HG03439 (cell line): ENCODE measurements at regions not wholly inside any gene's neighbourhood (a gene's known extent, or its start where the extent isn't known, plus 50 kb on each side); places are given as distances from the start of the nearest gene placed in this dataset.
"Not testable (repeated sequence)": the region's sequence is repeated elsewhere in the genome, so short reads cannot be mapped to it uniquely, and the experiment has no call there.

Source experiments
- ATAC-seq: cut with Tn5 transposase; IDR thresholded peaks from one replicate; pipeline ENCODE4 v1.9.1; 2021; ENCODE audit warnings: mild to moderate bottlenecking, moderate library complexity; ENCODE audit not compliant: unreplicated experiment

- ATAC-seq = no peak
Observed at GRCh38 chr18:70705831-70706416, 417.1 kb downstream of the SOCS6 start.

- ATAC-seq = no peak
Observed at GRCh38 chr18:70700496-70700895, 411.7 kb downstream of the SOCS6 start.

DNA sequence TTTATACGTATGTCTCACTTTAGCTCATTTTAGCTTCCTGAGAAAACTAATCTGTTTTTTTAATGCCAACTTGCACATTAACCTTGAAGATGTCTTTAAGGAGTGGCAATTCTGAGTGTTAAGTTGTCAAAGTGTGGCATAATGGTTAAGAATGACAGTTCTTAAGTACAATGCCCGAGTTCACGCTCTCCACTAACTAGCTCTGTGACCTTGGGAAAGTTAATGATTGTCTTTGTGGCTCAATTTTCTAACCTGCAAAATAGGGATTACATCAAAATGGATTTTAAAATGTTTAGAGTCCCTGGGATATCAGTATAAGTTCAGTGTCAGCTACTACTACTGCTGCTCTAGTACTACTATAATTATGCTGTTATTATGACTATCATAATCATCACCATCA, 409.7 kb downstream of the SOCS6 start:
- ATAC-seq = no peak

- no peak for ATAC-seq
Observed at GRCh38 chr18:70693246-70693645, 404.4 kb downstream of the SOCS6 start.

GRCh38 chr18:70689765-70690164, 400.9 kb downstream of the SOCS6 start:
- not testable (repeated sequence) for ATAC-seq

GRCh38 chr18:70688286-70688685, 399.4 kb downstream of the SOCS6 start:
- ATAC-seq = no peak

DNA sequence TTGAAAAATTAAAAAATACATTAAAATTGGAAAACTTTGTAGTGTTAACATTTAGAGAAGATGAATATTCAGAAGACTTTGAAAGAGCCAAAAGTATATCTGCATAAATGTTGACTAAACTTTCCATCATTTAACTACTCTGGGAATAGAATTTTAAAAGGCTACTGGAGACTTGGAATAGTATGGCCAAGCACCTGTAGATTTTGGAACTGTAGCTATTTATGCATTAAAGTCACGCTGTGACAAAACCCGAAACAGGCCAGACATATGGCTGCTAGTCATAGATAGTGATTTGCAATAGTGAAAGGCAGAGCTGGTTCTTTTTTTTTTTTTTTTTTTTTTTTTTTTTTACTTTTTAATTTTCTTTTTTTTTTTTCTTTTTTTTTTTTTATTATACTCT, 396.0 kb downstream of the SOCS6 start:
- ATAC-seq = no peak

DNA sequence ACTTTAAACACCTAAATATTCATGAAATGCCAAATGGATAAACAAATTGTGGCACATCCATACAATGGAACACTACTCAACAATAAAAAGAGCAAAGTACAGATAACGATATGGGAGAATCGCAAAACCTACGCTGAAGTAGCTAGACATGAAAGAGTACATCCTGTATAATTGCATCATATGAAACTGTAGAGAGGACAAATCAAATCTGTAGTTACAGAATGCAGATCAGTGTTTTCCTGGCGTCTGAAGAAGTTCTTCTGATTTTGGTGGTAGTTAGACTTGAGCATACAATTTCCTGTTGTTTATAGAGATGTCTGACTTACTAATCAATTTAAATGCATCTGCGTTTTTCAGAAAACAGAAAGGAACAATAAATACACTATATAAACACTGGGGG, 394.4 kb downstream of the SOCS6 start:
- no peak for ATAC-seq

- no peak for ATAC-seq
Observed at GRCh38 chr18:70674896-70675295, 386.1 kb downstream of the SOCS6 start.

- ATAC-seq = no peak
Observed at GRCh38 chr18:70673831-70674230, 385.0 kb downstream of the SOCS6 start.

GRCh38 chr18:70672581-70672980, 383.7 kb downstream of the SOCS6 start:
- ATAC-seq = no peak

DNA sequence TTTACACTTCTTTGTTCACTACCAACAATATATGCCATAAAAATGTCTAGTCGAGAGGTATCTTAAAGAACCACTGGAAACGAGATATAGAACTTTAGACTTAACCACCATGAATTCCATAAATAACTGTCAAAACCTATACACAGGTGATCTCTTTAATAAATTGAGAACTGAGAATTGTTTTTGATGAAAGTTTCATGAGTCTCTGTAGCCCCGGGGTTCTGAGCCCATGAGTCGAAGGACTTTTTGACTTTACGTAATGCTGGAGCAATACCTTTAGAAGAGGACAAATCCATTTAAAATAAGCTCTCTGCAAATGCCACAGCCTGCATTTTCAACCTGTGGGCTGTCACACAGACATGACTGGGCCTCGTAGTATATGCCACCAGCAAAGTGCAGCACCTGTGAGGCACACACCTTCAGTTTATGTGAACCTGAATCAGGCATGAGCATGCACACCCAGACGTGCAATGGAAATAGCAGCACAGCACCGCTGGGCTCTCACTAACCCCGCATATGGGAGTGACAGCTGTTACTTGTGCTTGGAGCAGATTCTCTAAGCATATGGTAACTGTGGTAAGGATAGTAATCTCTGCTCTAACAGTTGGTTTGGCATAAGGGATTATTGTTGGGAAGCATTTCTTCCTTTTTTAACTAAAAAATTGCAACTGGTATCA, 383.2 kb downstream of the SOCS6 start:
- ATAC-seq = no peak

GRCh38 chr18:70666936-70667335, 378.1 kb downstream of the SOCS6 start:
- no peak for ATAC-seq

GRCh38 chr18:70663141-70663540, 374.3 kb downstream of the SOCS6 start:
- ATAC-seq = no peak

DNA sequence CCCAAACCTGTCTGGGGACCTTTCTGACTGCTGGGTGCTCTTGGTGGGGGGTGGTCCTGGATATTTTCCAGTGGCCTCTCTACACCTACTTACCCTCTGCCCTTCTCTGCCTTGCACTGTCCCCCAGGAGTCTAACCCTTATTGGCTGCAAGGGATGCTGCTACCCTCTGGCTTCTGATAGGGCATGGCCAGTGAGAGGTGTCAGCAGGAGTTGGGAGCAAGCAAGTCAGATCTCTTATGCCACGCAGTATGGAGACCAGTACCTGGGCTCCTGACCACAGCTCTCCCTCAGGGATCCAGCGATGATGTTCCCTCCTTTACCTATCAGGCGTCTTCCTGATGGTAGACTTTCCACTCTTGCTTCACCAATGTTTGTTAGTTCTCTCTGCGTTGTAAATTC, 373.7 kb downstream of the SOCS6 start:
- ATAC-seq = no peak

DNA sequence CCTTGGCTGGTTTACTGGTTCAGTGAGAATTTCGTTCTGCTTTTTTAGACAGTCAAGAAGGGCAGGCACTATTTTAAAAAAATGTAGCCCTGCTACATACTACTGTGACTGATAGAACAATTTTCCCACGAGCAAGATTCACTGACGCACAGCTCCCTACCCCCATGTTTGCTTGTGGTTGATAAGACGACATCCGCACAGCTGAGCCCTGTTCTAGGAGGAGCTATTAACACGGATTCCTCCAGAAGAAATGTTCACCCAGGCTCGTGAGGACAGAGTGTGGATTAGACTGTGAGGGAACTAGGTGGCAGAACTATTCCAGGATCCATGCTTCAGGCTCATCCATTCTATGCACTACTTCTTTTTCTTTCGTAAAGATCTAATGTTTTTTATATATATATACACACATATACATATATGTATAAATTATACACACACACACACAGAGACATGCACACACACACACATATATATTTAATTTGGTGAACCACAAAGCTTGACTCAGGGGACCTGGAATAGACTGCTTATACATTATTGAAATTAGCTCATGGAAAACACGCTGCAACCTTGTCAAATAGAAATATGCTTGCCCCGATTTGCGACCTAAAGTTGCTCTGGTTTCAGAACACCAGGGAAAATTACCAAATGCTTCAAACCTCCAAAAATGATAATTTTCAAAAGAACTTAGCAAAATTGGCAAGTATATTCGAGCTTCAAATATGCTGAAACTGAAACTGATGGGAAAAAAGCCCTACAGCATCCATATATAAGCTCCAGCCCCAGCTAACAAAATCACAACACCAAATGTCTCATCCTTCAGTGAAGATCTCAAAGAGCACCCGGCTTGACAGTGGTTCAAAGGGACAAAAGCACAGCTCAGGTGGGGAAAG, 370.4 kb downstream of the SOCS6 start:
- no peak for ATAC-seq

DNA sequence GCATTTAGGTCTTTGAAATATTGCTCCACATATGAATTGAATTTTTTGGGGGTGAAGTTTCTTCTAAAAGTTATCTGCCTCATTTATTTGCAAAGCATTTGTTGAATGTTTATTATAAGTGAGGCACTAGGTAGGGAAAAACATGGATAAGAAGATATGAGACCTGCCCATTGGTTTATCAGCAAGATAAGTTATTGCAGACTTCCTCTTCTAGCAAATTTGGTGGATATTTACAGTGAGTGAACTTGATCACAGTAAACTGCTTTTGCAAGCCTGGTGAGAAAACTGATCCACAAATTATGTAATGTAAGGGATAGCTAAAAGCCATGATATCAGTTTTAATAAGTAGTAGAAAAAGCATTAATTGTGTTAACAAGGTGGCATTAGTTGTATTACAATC, 364.8 kb downstream of the SOCS6 start:
- ATAC-seq = no peak

DNA sequence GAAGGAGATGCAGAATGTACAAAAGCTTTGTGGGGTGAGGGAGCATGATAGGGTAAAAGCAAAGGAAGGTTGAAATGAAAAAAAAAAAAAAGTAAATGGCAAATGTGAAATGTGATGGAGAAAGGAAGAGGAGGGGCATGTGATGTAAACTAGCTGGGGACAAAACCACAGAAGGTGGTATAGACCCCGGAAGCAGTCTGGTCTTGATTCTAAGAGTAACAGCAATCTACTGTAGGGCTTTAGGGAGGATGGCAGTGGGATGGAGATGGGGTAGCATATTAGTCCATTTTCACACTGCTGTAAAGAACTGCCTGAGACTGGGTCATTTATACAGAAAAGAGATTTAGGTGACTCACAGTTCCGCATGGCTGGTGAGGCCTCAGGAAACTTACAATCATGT, 362.0 kb downstream of the SOCS6 start:
- ATAC-seq = no peak

- no peak for ATAC-seq
Observed at GRCh38 chr18:70649683-70650082, 360.8 kb downstream of the SOCS6 start.

- ATAC-seq = no peak
Observed at GRCh38 chr18:70645971-70646370, 357.1 kb downstream of the SOCS6 start.

- ATAC-seq = no peak
Observed at GRCh38 chr18:70643812-70644211, 355.0 kb downstream of the SOCS6 start.
